ENCODE measurements at regions not wholly inside any gene's neighbourhood (a gene's known extent, or its start where the extent isn't known, plus 50 kb on each side); places are given as distances from the start of the nearest gene placed in this dataset.

- TF ChIP-seq, protein P1, sequence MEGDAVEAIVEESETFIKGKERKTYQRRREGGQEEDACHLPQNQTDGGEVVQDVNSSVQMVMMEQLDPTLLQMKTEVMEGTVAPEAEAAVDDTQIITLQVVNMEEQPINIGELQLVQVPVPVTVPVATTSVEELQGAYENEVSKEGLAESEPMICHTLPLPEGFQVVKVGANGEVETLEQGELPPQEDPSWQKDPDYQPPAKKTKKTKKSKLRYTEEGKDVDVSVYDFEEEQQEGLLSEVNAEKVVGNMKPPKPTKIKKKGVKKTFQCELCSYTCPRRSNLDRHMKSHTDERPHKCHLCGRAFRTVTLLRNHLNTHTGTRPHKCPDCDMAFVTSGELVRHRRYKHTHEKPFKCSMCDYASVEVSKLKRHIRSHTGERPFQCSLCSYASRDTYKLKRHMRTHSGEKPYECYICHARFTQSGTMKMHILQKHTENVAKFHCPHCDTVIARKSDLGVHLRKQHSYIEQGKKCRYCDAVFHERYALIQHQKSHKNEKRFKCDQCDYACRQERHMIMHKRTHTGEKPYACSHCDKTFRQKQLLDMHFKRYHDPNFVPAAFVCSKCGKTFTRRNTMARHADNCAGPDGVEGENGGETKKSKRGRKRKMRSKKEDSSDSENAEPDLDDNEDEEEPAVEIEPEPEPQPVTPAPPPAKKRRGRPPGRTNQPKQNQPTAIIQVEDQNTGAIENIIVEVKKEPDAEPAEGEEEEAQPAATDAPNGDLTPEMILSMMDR (IDR thresholded peaks at IDR 0.05): no peak
- TF ChIP-seq POLR2A (IDR thresholded peaks at IDR 0.05): no peak
Measured at GRCh38 chr14:105851716-105852377, 325.5 kb downstream of the TMEM121 start.

Measured in body of pancreas (tissue), 4 donors.